ENCODE measurements at regions not wholly inside any gene's neighbourhood (a gene's known extent, or its start where the extent isn't known, plus 50 kb on each side); places are given as distances from the start of the nearest gene placed in this dataset.

DNA sequence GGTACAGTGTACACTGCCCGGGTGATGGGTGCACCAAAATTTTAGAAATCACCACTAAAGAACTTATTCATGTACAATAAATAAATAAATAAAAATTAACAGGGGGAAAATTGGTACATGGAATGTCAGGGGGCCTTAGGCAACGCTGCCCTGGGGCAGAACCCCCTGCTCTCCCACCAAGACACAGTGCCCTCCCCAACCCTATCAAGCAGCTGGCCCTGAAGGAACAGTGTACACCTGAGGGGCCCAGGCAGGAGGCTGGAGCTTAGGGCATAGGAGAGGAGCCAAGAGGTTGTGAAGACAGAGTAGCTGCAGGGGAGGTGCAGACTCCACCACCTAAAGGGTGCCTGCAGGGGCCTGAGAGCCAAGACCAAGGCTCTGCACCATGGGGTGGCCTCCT is 128.8 kb downstream of the BMS1 start:
- TF ChIP-seq, protein P1, sequence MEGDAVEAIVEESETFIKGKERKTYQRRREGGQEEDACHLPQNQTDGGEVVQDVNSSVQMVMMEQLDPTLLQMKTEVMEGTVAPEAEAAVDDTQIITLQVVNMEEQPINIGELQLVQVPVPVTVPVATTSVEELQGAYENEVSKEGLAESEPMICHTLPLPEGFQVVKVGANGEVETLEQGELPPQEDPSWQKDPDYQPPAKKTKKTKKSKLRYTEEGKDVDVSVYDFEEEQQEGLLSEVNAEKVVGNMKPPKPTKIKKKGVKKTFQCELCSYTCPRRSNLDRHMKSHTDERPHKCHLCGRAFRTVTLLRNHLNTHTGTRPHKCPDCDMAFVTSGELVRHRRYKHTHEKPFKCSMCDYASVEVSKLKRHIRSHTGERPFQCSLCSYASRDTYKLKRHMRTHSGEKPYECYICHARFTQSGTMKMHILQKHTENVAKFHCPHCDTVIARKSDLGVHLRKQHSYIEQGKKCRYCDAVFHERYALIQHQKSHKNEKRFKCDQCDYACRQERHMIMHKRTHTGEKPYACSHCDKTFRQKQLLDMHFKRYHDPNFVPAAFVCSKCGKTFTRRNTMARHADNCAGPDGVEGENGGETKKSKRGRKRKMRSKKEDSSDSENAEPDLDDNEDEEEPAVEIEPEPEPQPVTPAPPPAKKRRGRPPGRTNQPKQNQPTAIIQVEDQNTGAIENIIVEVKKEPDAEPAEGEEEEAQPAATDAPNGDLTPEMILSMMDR (IDR thresholded peaks at IDR 0.05), result no peak
- no peak for TF ChIP-seq POLR2AphosphoS5 (IDR thresholded peaks at IDR 0.05)
- TF ChIP-seq POLR2A (IDR thresholded peaks at IDR 0.05), result no peak

Data from prostate gland (tissue), 2 donors.